Gastroesophageal sphincter (tissue), 4 donors: ENCODE measurements at regions not wholly inside any gene's neighbourhood (a gene's known extent, or its start where the extent isn't known, plus 50 kb on each side); places are given as distances from the start of the nearest gene placed in this dataset.
A peak's percentile ranks its signal among the peaks of the same experiment; 100 is the strongest.

ENCODE experiments used
- ATAC-seq: fragments of 150-250 bp; one replicate; pipeline ENCODE4 v1.9.1; 2016; ENCODE audit warnings: mild to moderate bottlenecking, moderate library complexity
- H3K27ac ChIP-seq, 4 donors: fragments of 200-600 bp; sonication (generic) in 3 of 4; 1 replicate in 3 of 4; 2 replicates in 1 of 4; pipeline ENCODE4 v1.5.1; 2016 to 2019
- H3K27me3 ChIP-seq: fragments of 200-600 bp; sonication (generic); one replicate; pipeline ENCODE4 v1.5.1; 2019
- H3K36me3 ChIP-seq, 2 donors: fragments of 200-600 bp; sonication (generic); one replicate each; pipeline ENCODE4 v1.5.1; 2019; ENCODE audit warnings: control low read depth in 1 of 2
- H3K4me1 ChIP-seq, 3 donors: fragments of 200-600 bp; sonication (generic); 1 replicate in 2 of 3; 2 replicates in 1 of 3; pipeline ENCODE4 v1.5.1; 2016 to 2019; ENCODE audit warnings: control low read depth in 2 of 3
- H3K4me3 ChIP-seq, 2 donors: fragments of 200-600 bp; sonication (generic); one replicate each; pipeline ENCODE4 v1.5.1; 2019; ENCODE audit warnings: mild to moderate bottlenecking in 1 of 2, moderate library complexity in 1 of 2
- H3K9me3 ChIP-seq, 3 donors: fragments of 200-600 bp; sonication (generic); one replicate each; pipeline ENCODE4 v1.5.1; 2017 to 2019; ENCODE audit warnings: control low read depth in 2 of 3
- EP300 ChIP-seq: sonication (generic); formaldehyde crosslinking; IDR thresholded peaks from one replicate; pipeline ENCODE4 v1.6.1; 2017; ENCODE audit warnings: antibody characterized with exemption, mild to moderate bottlenecking
- POLR2A ChIP-seq, 2 donors: fragments of 450-650 bp; IDR thresholded peaks; one replicate each; pipeline ENCODE4 v1.6.1; 2017; ENCODE audit warnings: antibody characterized with exemption in 2 of 2, mild to moderate bottlenecking in 2 of 2, moderate library complexity in 1 of 2
- POLR2AphosphoS5 ChIP-seq: sonication (generic); formaldehyde crosslinking; IDR thresholded peaks from one replicate; pipeline ENCODE4 v1.6.1; 2017; ENCODE audit warnings: antibody characterized with exemption
- WGBS, 2 donors: methylation state at CpG; one replicate each; pipeline ENCODE4 v1.1.5; 2018; ENCODE audit warnings: low coverage in 1 of 2; 5-methylcytosine and 5-hydroxymethylcytosine counted together
- TF ChIP-seq, protein P1 (sequence below), 4 experiments: fragments of 200-600 bp in 2 of 4; fragments of 450-650 bp in 2 of 4; sonication (generic) in 1 of 4; IDR thresholded peaks; one replicate each; pipeline ENCODE4 v1.5.1; 2017 to 2019; ENCODE audit warnings: antibody characterized with exemption in 4 of 4, mild to moderate bottlenecking in 2 of 4, moderate library complexity in 2 of 4

DNA sequence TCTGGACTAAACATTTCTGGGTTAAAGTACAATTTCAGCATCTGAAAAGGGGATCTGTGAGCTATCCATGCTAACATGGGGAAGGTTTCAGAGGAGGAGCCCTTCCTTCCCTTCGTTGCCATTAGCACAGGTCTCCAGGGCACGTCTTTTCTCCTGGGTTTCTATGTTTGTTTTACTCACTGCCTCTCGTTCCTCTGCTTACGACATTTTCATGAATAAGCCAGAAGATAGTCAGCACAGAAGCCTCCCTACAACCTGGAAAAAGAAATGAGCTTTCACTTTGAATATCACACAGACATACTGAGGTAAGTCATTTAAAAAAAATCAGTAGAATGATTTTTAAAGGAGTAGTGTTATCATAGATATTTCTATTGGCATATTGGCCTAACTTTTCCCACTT is 117.2 kb upstream of the KCNMB2 start:
- Histone ChIP-seq H3K9me3 (no peaks in the 10 kb centered on the region), H3K27ac (peak overlapping the region in 1 of 4 donors; percentile 4), H3K4me1 (no peaks in the 10 kb centered on the region), H3K27me3 (no peaks in the 10 kb centered on the region), H3K36me3 (no peaks in the 10 kb centered on the region), H3K4me3 (no peak overlapping the region)
- no peak for ATAC-seq
- TF ChIP-seq POLR2A (IDR thresholded peaks at IDR 0.05) (no peak), POLR2AphosphoS5 (no peak), EP300 (no peak)
- TF ChIP-seq, protein P1, sequence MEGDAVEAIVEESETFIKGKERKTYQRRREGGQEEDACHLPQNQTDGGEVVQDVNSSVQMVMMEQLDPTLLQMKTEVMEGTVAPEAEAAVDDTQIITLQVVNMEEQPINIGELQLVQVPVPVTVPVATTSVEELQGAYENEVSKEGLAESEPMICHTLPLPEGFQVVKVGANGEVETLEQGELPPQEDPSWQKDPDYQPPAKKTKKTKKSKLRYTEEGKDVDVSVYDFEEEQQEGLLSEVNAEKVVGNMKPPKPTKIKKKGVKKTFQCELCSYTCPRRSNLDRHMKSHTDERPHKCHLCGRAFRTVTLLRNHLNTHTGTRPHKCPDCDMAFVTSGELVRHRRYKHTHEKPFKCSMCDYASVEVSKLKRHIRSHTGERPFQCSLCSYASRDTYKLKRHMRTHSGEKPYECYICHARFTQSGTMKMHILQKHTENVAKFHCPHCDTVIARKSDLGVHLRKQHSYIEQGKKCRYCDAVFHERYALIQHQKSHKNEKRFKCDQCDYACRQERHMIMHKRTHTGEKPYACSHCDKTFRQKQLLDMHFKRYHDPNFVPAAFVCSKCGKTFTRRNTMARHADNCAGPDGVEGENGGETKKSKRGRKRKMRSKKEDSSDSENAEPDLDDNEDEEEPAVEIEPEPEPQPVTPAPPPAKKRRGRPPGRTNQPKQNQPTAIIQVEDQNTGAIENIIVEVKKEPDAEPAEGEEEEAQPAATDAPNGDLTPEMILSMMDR (IDR thresholded peaks at IDR 0.05), result no peak
- 27% methylated on average over 2 to 4 of the region's 4 CpGs for WGBS, 2 donors

- H3K27ac ChIP-seq, result no peak overlapping the region
- WGBS, 2 donors, result 85 to 95% methylated on average over 1 of the region's 1 CpG
- H3K4me3 ChIP-seq, result no peak overlapping the region
- no peak for ATAC-seq
- H3K36me3 ChIP-seq, result no peaks in the 10 kb centered on the region
- no peaks in the 10 kb centered on the region for H3K4me1 ChIP-seq
- H3K9me3 ChIP-seq, result no peaks in the 10 kb centered on the region
- H3K27me3 ChIP-seq, result no peaks in the 10 kb centered on the region
- TF ChIP-seq, protein P1 (IDR thresholded peaks at IDR 0.05), result no peak
- TF ChIP-seq EP300, result no peak
- TF ChIP-seq POLR2AphosphoS5, result no peak
- no peak for TF ChIP-seq POLR2A (IDR thresholded peaks at IDR 0.05)
These were observed 116.2 kb upstream of the KCNMB2 start for GRCh38 chr3:178420033-178420432.

DNA sequence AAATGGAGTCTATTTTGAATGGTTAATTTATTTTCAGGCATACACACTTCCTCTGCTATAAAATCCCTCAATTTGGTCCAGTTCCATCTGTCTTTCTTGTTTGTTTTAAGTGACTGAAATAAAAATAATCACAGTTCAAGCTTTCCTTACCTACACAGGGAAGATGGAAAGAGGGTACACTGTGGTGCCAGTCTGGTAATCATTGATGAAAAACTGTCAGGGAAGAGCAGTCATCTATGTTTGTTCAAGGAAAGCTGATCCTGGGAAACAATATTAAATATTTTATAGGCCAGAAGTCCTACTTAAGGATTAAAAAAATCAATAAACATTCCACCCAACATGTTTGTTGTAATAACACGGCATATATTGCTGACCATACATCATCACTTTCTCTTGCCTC is 115.2 kb upstream of the KCNMB2 start:
- H3K4me1 ChIP-seq, result no peaks in the 10 kb centered on the region
- H3K36me3 ChIP-seq, result no peaks in the 10 kb centered on the region
- ATAC-seq, result no peak
- 85 to 100% methylated on average over 1 of the region's 1 CpG for WGBS, 2 donors
- no peaks in the 10 kb centered on the region for H3K27me3 ChIP-seq
- no peak for TF ChIP-seq POLR2AphosphoS5
- no peak for TF ChIP-seq POLR2A (IDR thresholded peaks at IDR 0.05)
- TF ChIP-seq, protein P1 (IDR thresholded peaks at IDR 0.05), result no peak
- TF ChIP-seq EP300, result no peak
- no peak overlapping the region for H3K4me3 ChIP-seq
- H3K9me3 ChIP-seq, result no peaks in the 10 kb centered on the region
- H3K27ac ChIP-seq, result no peak overlapping the region

DNA sequence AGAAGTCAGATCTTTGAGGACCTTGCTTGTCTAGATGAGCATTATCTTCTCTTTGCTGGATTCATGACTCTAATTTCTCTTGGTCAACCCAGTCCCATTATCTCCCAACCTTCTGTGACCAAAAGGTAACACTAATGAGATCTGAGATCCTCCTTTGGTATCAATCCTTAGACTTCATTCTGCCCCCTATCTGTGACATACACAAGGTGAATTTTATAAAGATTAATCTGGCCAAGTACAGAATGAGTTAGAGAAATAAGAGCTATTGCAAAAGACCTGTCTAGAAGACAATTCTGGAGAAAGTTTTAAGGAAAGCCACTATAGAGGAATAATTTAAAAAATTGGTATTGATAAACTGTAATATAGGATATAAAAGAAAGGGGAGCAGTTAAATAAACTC is 113.8 kb upstream of the KCNMB2 start:
- no peak overlapping the region for H3K4me3 ChIP-seq
- no peaks in the 10 kb centered on the region for H3K27me3 ChIP-seq
- H3K27ac ChIP-seq, result no peak overlapping the region
- no peaks in the 10 kb centered on the region for H3K4me1 ChIP-seq
- no peak for ATAC-seq
- TF ChIP-seq, protein P1 (IDR thresholded peaks at IDR 0.05), result no peak
- TF ChIP-seq EP300 (no peak), POLR2A (IDR thresholded peaks at IDR 0.05) (no peak), POLR2AphosphoS5 (no peak)
- H3K9me3 ChIP-seq, result no peaks in the 10 kb centered on the region
- H3K36me3 ChIP-seq, result no peaks in the 10 kb centered on the region

GRCh38 chr3:178428037-178428436 is 108.2 kb upstream of the KCNMB2 start:
- no peak overlapping the region for H3K27ac ChIP-seq
- no peaks in the 10 kb centered on the region for H3K36me3 ChIP-seq
- H3K9me3 ChIP-seq, result no peaks in the 10 kb centered on the region
- ATAC-seq, result no peak
- TF ChIP-seq EP300, result no peak
- TF ChIP-seq POLR2A (IDR thresholded peaks at IDR 0.05), result no peak
- TF ChIP-seq, protein P1 (IDR thresholded peaks at IDR 0.05), result no peak
- no peak for TF ChIP-seq POLR2AphosphoS5
- H3K4me3 ChIP-seq, result no peak overlapping the region
- H3K4me1 ChIP-seq, result no peaks in the 10 kb centered on the region
- no peaks in the 10 kb centered on the region for H3K27me3 ChIP-seq
